ENCODE measurements at regions not wholly inside any gene's neighbourhood (a gene's known extent, or its start where the extent isn't known, plus 50 kb on each side); places are given as distances from the start of the nearest gene placed in this dataset.

DNA sequence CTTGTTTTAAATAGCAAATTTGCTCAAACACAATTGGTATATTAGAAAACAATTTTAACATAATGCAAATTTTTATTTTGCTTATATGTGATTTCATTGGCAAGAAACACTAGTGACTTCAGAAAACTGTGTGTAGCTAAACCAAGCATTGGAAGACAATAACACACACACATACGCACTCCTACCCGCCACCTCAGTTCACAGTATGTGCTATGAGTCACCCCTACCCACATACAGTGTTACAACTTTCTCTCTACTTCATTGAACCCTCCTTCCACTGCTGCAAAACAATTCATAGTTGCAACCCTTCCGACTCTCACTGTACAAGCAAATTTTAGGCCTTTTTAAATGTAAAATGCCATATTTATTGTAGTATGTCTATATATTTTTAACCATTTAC, 119.9 kb upstream of the THSD7A start:
- Histone ChIP-seq H3K27me3 (ENCODE audit: insufficient read depth, poor library complexity, severe bottlenecking) (no peaks in the 10 kb centered on the region), H3K27ac (replicated peaks) (no peak overlapping the region), H3K4me3 (replicated peaks; ENCODE audit: insufficient read depth, low read length) (no peak overlapping the region)
- TF ChIP-seq REST (IDR thresholded peaks at IDR 0.05; ENCODE audit: insufficient replicate concordance, low read depth) (no peak), POLR2AphosphoS5 (IDR thresholded peaks at IDR 0.05; ENCODE audit: low read depth) (no peak), SPI1 (IDR thresholded peaks at IDR 0.05; ENCODE audit: borderline replicate concordance, low read depth) (no peak), CTCF (IDR thresholded peaks at IDR 0.05; ENCODE audit: insufficient read depth, low read length) (no peak)
- no peak for DNase-seq (ENCODE audit: low read depth in 1 of 2, low spot score in 1 of 2)

DNA sequence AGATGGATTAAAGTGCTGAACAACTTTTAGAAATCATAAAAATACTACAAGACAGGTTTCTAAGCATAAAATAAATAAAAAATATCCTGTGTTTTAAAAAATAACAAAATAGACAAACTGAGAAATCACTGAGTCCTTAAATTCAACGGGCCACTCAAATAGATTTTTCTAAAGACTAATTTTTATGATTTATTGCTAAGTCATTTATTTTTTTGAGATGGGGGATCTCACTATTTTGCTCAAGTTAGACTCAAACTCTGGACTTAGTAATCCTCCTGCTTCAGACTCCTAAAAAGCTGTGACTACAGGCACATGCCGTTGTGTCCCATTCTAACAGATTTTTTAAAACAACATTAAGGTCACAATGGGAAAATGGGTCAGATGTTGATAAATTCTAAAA, 121.0 kb upstream of the THSD7A start:
- Histone ChIP-seq H3K27ac (replicated peaks) (no peak overlapping the region), H3K4me3 (replicated peaks; ENCODE audit: insufficient read depth, low read length) (no peak overlapping the region), H3K27me3 (ENCODE audit: insufficient read depth, poor library complexity, severe bottlenecking) (no peaks in the 10 kb centered on the region)
- no peak for DNase-seq (ENCODE audit: low read depth in 1 of 2, low spot score in 1 of 2)
- no peak for TF ChIP-seq SPI1 (IDR thresholded peaks at IDR 0.05; ENCODE audit: borderline replicate concordance, low read depth)
- no peak for TF ChIP-seq REST (IDR thresholded peaks at IDR 0.05; ENCODE audit: insufficient replicate concordance, low read depth)
- no peak for TF ChIP-seq POLR2AphosphoS5 (IDR thresholded peaks at IDR 0.05; ENCODE audit: low read depth)
- no peak for TF ChIP-seq CTCF (IDR thresholded peaks at IDR 0.05; ENCODE audit: insufficient read depth, low read length)
- no peak for TF ChIP-seq GABPA (IDR thresholded peaks at IDR 0.05; ENCODE audit: low read depth)

DNA sequence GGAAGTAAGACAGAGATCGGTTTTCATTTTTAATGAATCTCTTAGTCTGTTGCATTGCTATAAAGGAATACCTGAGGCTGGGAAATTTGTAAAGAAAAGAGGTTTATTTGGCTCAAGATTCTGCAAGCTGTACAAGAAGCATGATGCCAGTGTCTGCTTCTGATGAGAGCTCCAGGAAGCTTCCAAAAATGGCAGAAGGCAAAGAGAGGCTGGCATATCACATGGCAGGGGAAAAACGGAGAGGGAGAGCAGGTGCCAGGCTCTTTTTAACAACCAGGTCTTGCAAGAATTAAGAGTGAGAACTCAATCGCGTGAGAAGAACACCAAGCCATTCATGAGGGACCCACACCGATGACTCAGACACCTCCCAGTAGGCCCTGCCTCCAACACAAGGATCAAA, 125.0 kb upstream of the THSD7A start:
- no peak for DNase-seq (ENCODE audit: low read depth in 1 of 2, low spot score in 1 of 2)
- no peaks in the 10 kb centered on the region for H3K27me3 ChIP-seq (ENCODE audit: insufficient read depth, poor library complexity, severe bottlenecking)
- no peak overlapping the region for H3K27ac ChIP-seq (replicated peaks)
- H3K4me3 ChIP-seq (replicated peaks; ENCODE audit: insufficient read depth, low read length): no peak overlapping the region
- TF ChIP-seq SPI1 (IDR thresholded peaks at IDR 0.05; ENCODE audit: borderline replicate concordance, low read depth) (no peak), POLR2AphosphoS5 (IDR thresholded peaks at IDR 0.05; ENCODE audit: low read depth) (no peak), REST (IDR thresholded peaks at IDR 0.05; ENCODE audit: insufficient replicate concordance, low read depth) (no peak), CTCF (IDR thresholded peaks at IDR 0.05; ENCODE audit: insufficient read depth, low read length) (no peak)
